SK-N-MC (cell line): ENCODE measurements at regions not wholly inside any gene's neighbourhood (a gene's known extent, or its start where the extent isn't known, plus 50 kb on each side); places are given as distances from the start of the nearest gene placed in this dataset.

ENCODE experiments used
- DNase-seq: peaks from one replicate; pipeline ENCODE4 v3.0.0-alpha.2; 2011; ENCODE audit warnings: low read depth, low spot score
- H3K27ac ChIP-seq: fragments of 200-600 bp; sonication (generic); 2 replicates; pipeline ENCODE4 v1.5.1; 2016; ENCODE audit warnings: mixed run types
- H3K36me3 ChIP-seq: fragments of 200-600 bp; sonication (generic); 2 replicates; pipeline ENCODE4 v1.6.1; 2017; ENCODE audit warnings: antibody characterized with exemption, low read length, mixed read lengths; ENCODE audit not compliant: insufficient read depth
- H3K4me3 ChIP-seq: fragments of 200-600 bp; sonication (generic); 2 replicates; pipeline ENCODE4 v1.5.1; 2016
- H3K9ac ChIP-seq: fragments of 200-600 bp; sonication (generic); 2 replicates; pipeline ENCODE4 v1.8.0; 2017; ENCODE audit warnings: mixed run types, mixed read lengths; ENCODE audit not compliant: insufficient read length
- H3K9me3 ChIP-seq: fragments of 200-600 bp; sonication (generic); 2 replicates; pipeline ENCODE4 v1.6.1; 2017; ENCODE audit warnings: low read depth, mild to moderate bottlenecking, antibody characterized with exemption, low read length, moderate library complexity, mixed read lengths
- EZH2 ChIP-seq: fragments of 200-600 bp; sonication (generic); IDR thresholded peaks from one replicate; pipeline ENCODE4 v1.6.1; 2017; ENCODE audit warnings: antibody characterized with exemption
- FOXP2 ChIP-seq: optimal IDR thresholded peaks from 2 replicates; pipeline ENCODE3; 2011; ENCODE audit warnings: mild to moderate bottlenecking, moderate library complexity; ENCODE audit not compliant: insufficient read depth; ENCODE audit errors: extremely low read length, control extremely low read depth
- POLR2AphosphoS5 ChIP-seq: IDR thresholded peaks from 2 replicates; pipeline ENCODE4 v1.6.1; 2012; ENCODE audit warnings: mild to moderate bottlenecking, low read depth, low read length, borderline replicate concordance

- no peaks in the 10 kb centered on the region for H3K9me3 ChIP-seq
- H3K4me3 ChIP-seq, result no peak overlapping the region; the same call in 1 of the 2 replicates
- TF ChIP-seq FOXP2, result no peak
- H3K9ac ChIP-seq, result no peak overlapping the region
- no peaks in the 10 kb centered on the region for H3K36me3 ChIP-seq
- H3K27ac ChIP-seq, result peak overlapping the region; percentile 74; the same call in 1 of the 2 replicates
- no peak for DNase-seq
Observed at GRCh38 chr6:14824060-14824459, 421.8 kb upstream of the JARID2 start.

- no peaks in the 10 kb centered on the region for H3K9me3 ChIP-seq
- peak overlapping the region; percentile 5 for H3K9ac ChIP-seq
- H3K36me3 ChIP-seq, result no peaks in the 10 kb centered on the region
- H3K27ac ChIP-seq, result peak overlapping the region; percentile 74
- no peak for DNase-seq
- TF ChIP-seq EZH2 (no peak), FOXP2 (no peak), POLR2AphosphoS5 (no peak)
- H3K4me3 ChIP-seq, result peak overlapping the region; percentile 35; the same call in 1 of the 2 replicates
Observed at GRCh38 chr6:14824484-14825275, 421.2 kb upstream of the JARID2 start.

GRCh38 chr6:14826456-14826855, 419.4 kb upstream of the JARID2 start:
- TF ChIP-seq FOXP2 (no peak), POLR2AphosphoS5 (no peak), EZH2 (no peak)
- DNase-seq, result no peak
- no peak overlapping the region for H3K27ac ChIP-seq
- no peaks in the 10 kb centered on the region for H3K36me3 ChIP-seq
- H3K9ac ChIP-seq, result no peak overlapping the region
- no peak overlapping the region for H3K4me3 ChIP-seq
- H3K9me3 ChIP-seq, result no peaks in the 10 kb centered on the region

GRCh38 chr6:14827354-14827753, 418.5 kb upstream of the JARID2 start:
- Histone ChIP-seq H3K27ac (no peak overlapping the region), H3K36me3 (no peaks in the 10 kb centered on the region), H3K9ac (no peak overlapping the region), H3K4me3 (no peak overlapping the region), H3K9me3 (no peaks in the 10 kb centered on the region)
- no peak for DNase-seq
- TF ChIP-seq FOXP2, result no peak
- TF ChIP-seq POLR2AphosphoS5, result no peak
- no peak for TF ChIP-seq EZH2

- DNase-seq, result no peak
Observed at GRCh38 chr6:14828201-14828611, 417.7 kb upstream of the JARID2 start.

GRCh38 chr6:14831070-14831469, 414.8 kb upstream of the JARID2 start:
- TF ChIP-seq FOXP2 (no peak), POLR2AphosphoS5 (no peak), EZH2 (no peak)
- no peak overlapping the region for H3K27ac ChIP-seq

More at GRCh38 chr6:14828201-14828611, 417.7 kb upstream of the JARID2 start:
- Histone ChIP-seq H3K4me3 (no peak overlapping the region), H3K36me3 (no peaks in the 10 kb centered on the region), H3K9ac (no peak overlapping the region), H3K9me3 (no peaks in the 10 kb centered on the region), H3K27ac (no peak overlapping the region)
- TF ChIP-seq EZH2 (no peak), POLR2AphosphoS5 (no peak), FOXP2 (no peak)

GRCh38 chr6:14831937-14832336, 413.9 kb upstream of the JARID2 start:
- no peak for DNase-seq
- no peak overlapping the region for H3K9ac ChIP-seq
- TF ChIP-seq EZH2 (no peak), FOXP2 (no peak), POLR2AphosphoS5 (no peak)

More at GRCh38 chr6:14831070-14831469, 414.8 kb upstream of the JARID2 start:
- Histone ChIP-seq H3K9me3 (no peaks in the 10 kb centered on the region), H3K4me3 (no peak overlapping the region), H3K36me3 (no peaks in the 10 kb centered on the region), H3K9ac (no peak overlapping the region)
- no peak for DNase-seq

GRCh38 chr6:14832427-14832826, 413.4 kb upstream of the JARID2 start:
- no peaks in the 10 kb centered on the region for H3K9me3 ChIP-seq
- peak overlapping the region; percentile 20; the same call in 1 of the 2 replicates for H3K27ac ChIP-seq
- no peaks in the 10 kb centered on the region for H3K36me3 ChIP-seq
- no peak overlapping the region for H3K9ac ChIP-seq
- DNase-seq, result no peak
- TF ChIP-seq POLR2AphosphoS5 (no peak), EZH2 (no peak), FOXP2 (no peak)
- no peak overlapping the region for H3K4me3 ChIP-seq

More at GRCh38 chr6:14831937-14832336, 413.9 kb upstream of the JARID2 start:
- no peak overlapping the region for H3K4me3 ChIP-seq
- no peaks in the 10 kb centered on the region for H3K36me3 ChIP-seq
- peak overlapping the region; percentile 20; the same call in 1 of the 2 replicates for H3K27ac ChIP-seq
- no peaks in the 10 kb centered on the region for H3K9me3 ChIP-seq
